GM12878 (cell line): ENCODE measurements at regions not wholly inside any gene's neighbourhood (a gene's known extent, or its start where the extent isn't known, plus 50 kb on each side); places are given as distances from the start of the nearest gene placed in this dataset.

Experiments used
- ASH2L ChIP-seq: fragments of 300-600, 200-600 bp; sonication (generic); IDR thresholded peaks from 2 replicates; pipeline ENCODE4 v1.6.1; 2017; ENCODE audit warnings: low read depth, mild to moderate bottlenecking, borderline replicate concordance
- BACH1 ChIP-seq: fragments of 450-650 bp; IDR thresholded peaks from 2 replicates; pipeline ENCODE4 v1.6.1; 2017; ENCODE audit warnings: mild to moderate bottlenecking, borderline replicate concordance
- CEBPB ChIP-seq, 2 experiments: fragments of 150-350 bp in 1 of 2; IDR thresholded peaks; 2 replicates each; pipeline ENCODE4 v1.6.1; 2012 to 2014; ENCODE audit warnings: low read depth in 2 of 2, low read length in 2 of 2, borderline replicate concordance in 1 of 2, inconsistent platforms in 1 of 2
- EP300 ChIP-seq, 2 experiments: fragments of 150-350 bp in 1 of 2; IDR thresholded peaks; 2 replicates each; pipeline ENCODE4 v1.6.1; 2011 to 2012; ENCODE audit warnings: low read depth in 2 of 2, low read length in 2 of 2, borderline replicate concordance in 1 of 2, improper control_type of control experiment in 1 of 2, inconsistent platforms in 1 of 2; ENCODE audit not compliant: control insufficient read depth in 1 of 2
- ESRRA ChIP-seq: IDR thresholded peaks from 2 replicates; pipeline ENCODE4 v1.6.1; 2012; ENCODE audit warnings: mild to moderate bottlenecking, low read length, improper control_type of control experiment
- FOXK2 ChIP-seq: fragments of 450-650 bp; IDR thresholded peaks from 2 replicates; pipeline ENCODE4 v1.6.1; 2017; ENCODE audit warnings: mild to moderate bottlenecking, moderate library complexity
- GATAD2B ChIP-seq: fragments of 450-650 bp; conservative IDR thresholded peaks from 2 replicates; pipeline ENCODE4 v1.6.1; 2017; ENCODE audit warnings: low read depth, mild to moderate bottlenecking, moderate library complexity
- IKZF2 ChIP-seq, 2 experiments: fragments of 450-650 bp; IDR thresholded peaks; 2 replicates each; pipeline ENCODE4 v1.6.1; 2017; ENCODE audit warnings: mild to moderate bottlenecking in 2 of 2, moderate library complexity in 2 of 2
- NFYA ChIP-seq: IDR thresholded peaks from 2 replicates; pipeline ENCODE4 v1.6.1; 2011; ENCODE audit warnings: low read depth, mild to moderate bottlenecking, low read length, improper control_type of control experiment, borderline replicate concordance
- NRF1 ChIP-seq: conservative IDR thresholded peaks from 2 replicates; pipeline ENCODE4 v1.6.1; 2011; ENCODE audit warnings: mild to moderate bottlenecking, low read depth, low read length, improper control_type of control experiment
- POLR2A ChIP-seq: IDR thresholded peaks from 2 replicates; pipeline ENCODE4 v1.6.1; 2011; ENCODE audit warnings: low read depth, mild to moderate bottlenecking, low read length
- RELA ChIP-seq: fragments of 450-650 bp; IDR thresholded peaks from 2 replicates; pipeline ENCODE4 v1.8.0; 2014; ENCODE audit warnings: borderline replicate concordance; ENCODE audit not compliant: partially characterized antibody
- SMAD1 ChIP-seq: fragments of 450-650 bp; IDR thresholded peaks from 2 replicates; pipeline ENCODE4 v1.6.1; 2018; ENCODE audit warnings: mild to moderate bottlenecking, low read depth; ENCODE audit not compliant: partially characterized antibody
- SMAD5 ChIP-seq: IDR thresholded peaks from 2 replicates; pipeline ENCODE4 v1.6.1; 2016; ENCODE audit warnings: antibody characterized with exemption, low read depth
- SMC3 ChIP-seq: IDR thresholded peaks from 2 replicates; pipeline ENCODE4 v1.6.1; 2011; ENCODE audit warnings: low read length, improper control_type of control experiment, borderline replicate concordance
- YY1 ChIP-seq: IDR thresholded peaks from 2 replicates; pipeline ENCODE4 v1.6.1; 2011; ENCODE audit warnings: low read depth, mild to moderate bottlenecking, low read length
- ZNF622 ChIP-seq: fragments of 450-650 bp; IDR thresholded peaks from 2 replicates; pipeline ENCODE4 v1.6.1; 2017; ENCODE audit warnings: mild to moderate bottlenecking, inconsistent platforms
- TF ChIP-seq, protein P1 (sequence below): fragments of 450-650 bp; formaldehyde crosslinking; IDR thresholded peaks from 2 replicates; pipeline ENCODE4 v1.4.0; 2020; ENCODE audit warnings: mild to moderate bottlenecking, moderate library complexity
- TF ChIP-seq, protein P2 (sequence below): fragments of 450-650 bp; formaldehyde crosslinking; IDR thresholded peaks from 2 replicates; pipeline ENCODE4 v1.4.0; 2022; ENCODE audit warnings: mild to moderate bottlenecking, moderate library complexity
- TF ChIP-seq, protein P3 (sequence below): IDR thresholded peaks from 2 replicates; pipeline ENCODE4 v1.6.1; 2011; ENCODE audit warnings: mild to moderate bottlenecking, low read depth, low read length, moderate library complexity; ENCODE audit not compliant: insufficient replicate concordance
- TF ChIP-seq, protein P4 (sequence below): fragments of 150-350 bp; IDR thresholded peaks from 2 replicates; pipeline ENCODE4 v1.6.1; 2014; ENCODE audit warnings: mild to moderate bottlenecking, low read depth, low read length

DNA sequence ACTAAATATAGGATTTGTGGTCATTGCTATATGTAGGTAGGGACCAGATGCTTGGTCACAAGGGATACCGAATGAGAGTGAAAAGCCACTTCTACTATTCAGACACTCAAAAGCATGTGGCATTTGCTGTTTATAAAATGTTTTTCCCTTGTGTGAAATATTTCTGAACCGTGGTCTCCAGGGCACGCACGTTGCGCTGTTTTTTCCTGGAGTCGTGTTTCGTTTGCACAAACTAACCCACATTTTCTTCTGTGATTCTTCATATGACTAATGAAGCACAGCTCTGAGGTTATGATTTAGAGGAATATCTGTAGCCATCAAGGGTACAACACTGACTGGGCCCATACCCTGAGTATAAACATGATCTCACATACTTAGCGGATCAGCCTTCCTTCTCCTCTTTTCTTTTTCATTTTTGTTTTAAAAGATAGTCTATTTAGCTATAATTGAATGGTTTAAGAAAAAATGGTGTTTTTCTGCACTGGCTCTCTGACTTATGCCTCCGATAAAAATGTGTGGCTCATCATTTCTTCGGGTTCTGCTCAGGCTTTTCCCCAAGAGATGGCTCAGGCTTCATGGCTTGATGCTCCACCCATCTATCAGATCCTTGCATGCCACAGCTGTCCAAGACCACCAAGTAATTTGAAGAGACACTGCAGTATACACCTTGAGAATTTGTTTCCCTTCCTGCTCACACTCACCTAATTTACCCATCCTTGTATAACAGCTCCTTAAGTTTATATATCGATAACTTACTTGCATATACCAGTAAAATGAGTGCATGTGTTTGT, 59.9 kb upstream of the HBS1L start (continued):
- TF ChIP-seq, protein P1, sequence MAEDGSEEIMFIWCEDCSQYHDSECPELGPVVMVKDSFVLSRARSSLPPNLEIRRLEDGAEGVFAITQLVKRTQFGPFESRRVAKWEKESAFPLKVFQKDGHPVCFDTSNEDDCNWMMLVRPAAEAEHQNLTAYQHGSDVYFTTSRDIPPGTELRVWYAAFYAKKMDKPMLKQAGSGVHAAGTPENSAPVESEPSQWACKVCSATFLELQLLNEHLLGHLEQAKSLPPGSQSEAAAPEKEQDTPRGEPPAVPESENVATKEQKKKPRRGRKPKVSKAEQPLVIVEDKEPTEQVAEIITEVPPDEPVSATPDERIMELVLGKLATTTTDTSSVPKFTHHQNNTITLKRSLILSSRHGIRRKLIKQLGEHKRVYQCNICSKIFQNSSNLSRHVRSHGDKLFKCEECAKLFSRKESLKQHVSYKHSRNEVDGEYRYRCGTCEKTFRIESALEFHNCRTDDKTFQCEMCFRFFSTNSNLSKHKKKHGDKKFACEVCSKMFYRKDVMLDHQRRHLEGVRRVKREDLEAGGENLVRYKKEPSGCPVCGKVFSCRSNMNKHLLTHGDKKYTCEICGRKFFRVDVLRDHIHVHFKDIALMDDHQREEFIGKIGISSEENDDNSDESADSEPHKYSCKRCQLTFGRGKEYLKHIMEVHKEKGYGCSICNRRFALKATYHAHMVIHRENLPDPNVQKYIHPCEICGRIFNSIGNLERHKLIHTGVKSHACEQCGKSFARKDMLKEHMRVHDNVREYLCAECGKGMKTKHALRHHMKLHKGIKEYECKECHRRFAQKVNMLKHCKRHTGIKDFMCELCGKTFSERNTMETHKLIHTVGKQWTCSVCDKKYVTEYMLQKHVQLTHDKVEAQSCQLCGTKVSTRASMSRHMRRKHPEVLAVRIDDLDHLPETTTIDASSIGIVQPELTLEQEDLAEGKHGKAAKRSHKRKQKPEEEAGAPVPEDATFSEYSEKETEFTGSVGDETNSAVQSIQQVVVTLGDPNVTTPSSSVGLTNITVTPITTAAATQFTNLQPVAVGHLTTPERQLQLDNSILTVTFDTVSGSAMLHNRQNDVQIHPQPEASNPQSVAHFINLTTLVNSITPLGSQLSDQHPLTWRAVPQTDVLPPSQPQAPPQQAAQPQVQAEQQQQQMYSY (CRISPR knock-in tag), result no peak
- TF ChIP-seq ESRRA, result no peak
- TF ChIP-seq NRF1, result no peak
- peak; percentile 97 to 98 for TF ChIP-seq EP300 (IDR thresholded peaks at IDR 0.05; ENCODE audit: borderline replicate concordance in 1 of 2, control insufficient read depth in 1 of 2, low read depth in 2 of 2, low read length in 2 of 2)
- TF ChIP-seq GATAD2B, result peak; percentile 90
- TF ChIP-seq ZNF622, result no peak
- TF ChIP-seq FOXK2, result peak; percentile 70; the same call in 1 of the 2 replicates
- TF ChIP-seq, protein P2, sequence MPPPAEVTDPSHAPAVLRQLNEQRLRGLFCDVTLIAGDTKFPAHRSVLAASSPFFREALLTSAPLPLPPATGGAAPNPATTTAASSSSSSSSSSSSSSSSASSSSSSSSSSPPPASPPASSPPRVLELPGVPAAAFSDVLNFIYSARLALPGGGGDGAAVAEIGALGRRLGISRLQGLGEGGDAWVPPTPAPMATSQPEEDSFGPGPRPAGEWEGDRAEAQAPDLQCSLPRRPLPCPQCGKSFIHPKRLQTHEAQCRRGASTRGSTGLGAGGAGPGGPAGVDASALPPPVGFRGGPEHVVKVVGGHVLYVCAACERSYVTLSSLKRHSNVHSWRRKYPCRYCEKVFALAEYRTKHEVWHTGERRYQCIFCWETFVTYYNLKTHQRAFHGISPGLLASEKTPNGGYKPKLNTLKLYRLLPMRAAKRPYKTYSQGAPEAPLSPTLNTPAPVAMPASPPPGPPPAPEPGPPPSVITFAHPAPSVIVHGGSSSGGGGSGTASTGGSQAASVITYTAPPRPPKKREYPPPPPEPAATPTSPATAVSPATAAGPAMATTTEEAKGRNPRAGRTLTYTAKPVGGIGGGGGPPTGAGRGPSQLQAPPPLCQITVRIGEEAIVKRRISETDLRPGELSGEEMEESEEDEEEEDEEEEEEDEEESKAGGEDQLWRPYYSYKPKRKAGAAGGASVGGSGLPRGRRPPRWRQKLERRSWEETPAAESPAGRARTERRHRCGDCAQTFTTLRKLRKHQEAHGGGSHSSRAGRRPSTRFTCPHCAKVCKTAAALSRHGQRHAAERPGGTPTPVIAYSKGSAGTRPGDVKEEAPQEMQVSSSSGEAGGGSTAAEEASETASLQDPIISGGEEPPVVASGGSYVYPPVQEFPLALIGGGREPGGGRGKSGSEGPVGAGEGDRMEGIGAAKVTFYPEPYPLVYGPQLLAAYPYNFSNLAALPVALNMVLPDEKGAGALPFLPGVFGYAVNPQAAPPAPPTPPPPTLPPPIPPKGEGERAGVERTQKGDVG (CRISPR knock-in tag), result no peak
- TF ChIP-seq YY1, result no peak
- TF ChIP-seq IKZF2 (IDR thresholded peaks at IDR 0.05), result peak; percentile 98 to 99
- TF ChIP-seq RELA, result no peak
- no peak for TF ChIP-seq SMC3
- TF ChIP-seq NFYA, result no peak
- no peak for TF ChIP-seq SMAD1
- TF ChIP-seq SMAD5, result no peak
- TF ChIP-seq CEBPB (IDR thresholded peaks at IDR 0.05; ENCODE audit: borderline replicate concordance in 1 of 2, low read depth in 2 of 2, low read length in 2 of 2), result 0 out of 4 replicates have a peak, but pooled peaks of 1 of the 2 experiments have one; percentile 70
- no peak for TF ChIP-seq ASH2L
- TF ChIP-seq, protein P3, sequence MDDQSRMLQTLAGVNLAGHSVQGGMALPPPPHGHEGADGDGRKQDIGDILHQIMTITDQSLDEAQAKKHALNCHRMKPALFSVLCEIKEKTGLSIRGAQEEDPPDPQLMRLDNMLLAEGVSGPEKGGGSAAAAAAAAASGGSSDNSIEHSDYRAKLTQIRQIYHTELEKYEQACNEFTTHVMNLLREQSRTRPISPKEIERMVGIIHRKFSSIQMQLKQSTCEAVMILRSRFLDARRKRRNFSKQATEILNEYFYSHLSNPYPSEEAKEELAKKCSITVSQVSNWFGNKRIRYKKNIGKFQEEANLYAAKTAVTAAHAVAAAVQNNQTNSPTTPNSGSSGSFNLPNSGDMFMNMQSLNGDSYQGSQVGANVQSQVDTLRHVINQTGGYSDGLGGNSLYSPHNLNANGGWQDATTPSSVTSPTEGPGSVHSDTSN, result no peak
- TF ChIP-seq POLR2A, result no peak
- TF ChIP-seq, protein P4, sequence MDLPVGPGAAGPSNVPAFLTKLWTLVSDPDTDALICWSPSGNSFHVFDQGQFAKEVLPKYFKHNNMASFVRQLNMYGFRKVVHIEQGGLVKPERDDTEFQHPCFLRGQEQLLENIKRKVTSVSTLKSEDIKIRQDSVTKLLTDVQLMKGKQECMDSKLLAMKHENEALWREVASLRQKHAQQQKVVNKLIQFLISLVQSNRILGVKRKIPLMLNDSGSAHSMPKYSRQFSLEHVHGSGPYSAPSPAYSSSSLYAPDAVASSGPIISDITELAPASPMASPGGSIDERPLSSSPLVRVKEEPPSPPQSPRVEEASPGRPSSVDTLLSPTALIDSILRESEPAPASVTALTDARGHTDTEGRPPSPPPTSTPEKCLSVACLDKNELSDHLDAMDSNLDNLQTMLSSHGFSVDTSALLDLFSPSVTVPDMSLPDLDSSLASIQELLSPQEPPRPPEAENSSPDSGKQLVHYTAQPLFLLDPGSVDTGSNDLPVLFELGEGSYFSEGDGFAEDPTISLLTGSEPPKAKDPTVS, result no peak
- peak; percentile 84; the same call in 1 of the 2 replicates for TF ChIP-seq BACH1
